GM12878 (cell line): ENCODE measurements at regions not wholly inside any gene's neighbourhood (a gene's known extent, or its start where the extent isn't known, plus 50 kb on each side); places are given as distances from the start of the nearest gene placed in this dataset.

Experiments
- CHD1 ChIP-seq: IDR thresholded peaks from 2 replicates; pipeline ENCODE4 v1.6.1; 2012; ENCODE audit warnings: low read depth, low read length, improper control_type of control experiment
- EP300 ChIP-seq, 2 experiments: fragments of 150-350 bp in 1 of 2; IDR thresholded peaks; 2 replicates each; pipeline ENCODE4 v1.6.1; 2011 to 2012; ENCODE audit warnings: low read depth in 2 of 2, low read length in 2 of 2, borderline replicate concordance in 1 of 2, improper control_type of control experiment in 1 of 2, inconsistent platforms in 1 of 2; ENCODE audit not compliant: control insufficient read depth in 1 of 2
- EZH2 ChIP-seq: IDR thresholded peaks from 2 replicates; pipeline ENCODE4 v1.6.1; 2012; ENCODE audit warnings: low read depth, mild to moderate bottlenecking, control low read depth, inconsistent platforms, low read length, borderline replicate concordance; ENCODE audit not compliant: control insufficient read depth
- FOS ChIP-seq: IDR thresholded peaks from 3 replicates; pipeline ENCODE4 v1.6.1; 2011; ENCODE audit warnings: borderline replicate concordance; ENCODE audit not compliant: insufficient read length; ENCODE audit errors: extremely low read depth
- MTA3 ChIP-seq: IDR thresholded peaks from 2 replicates; pipeline ENCODE4 v1.6.1; 2012; ENCODE audit warnings: low read length, inconsistent platforms, borderline replicate concordance
- MYC ChIP-seq: IDR thresholded peaks from 2 replicates; pipeline ENCODE4 v1.6.1; 2011; ENCODE audit warnings: mild to moderate bottlenecking, low read length, moderate library complexity, inconsistent platforms; ENCODE audit not compliant: insufficient read depth, insufficient replicate concordance, insufficient read length, severe bottlenecking
- SP1 ChIP-seq: IDR thresholded peaks from one replicate; pipeline ENCODE4 v1.6.1; 2011; ENCODE audit warnings: low read depth, low read length
- YY1 ChIP-seq: IDR thresholded peaks from 2 replicates; pipeline ENCODE4 v1.6.1; 2011; ENCODE audit warnings: low read depth, mild to moderate bottlenecking, low read length
- TF ChIP-seq, protein P1 (sequence below), 3 experiments: IDR thresholded peaks in 2 of 3; conservative IDR thresholded peaks in 1 of 3; 2 replicates each; pipeline ENCODE4 v1.5.1; 2011; ENCODE audit warnings: low read depth in 3 of 3, low read length in 3 of 3, mild to moderate bottlenecking in 3 of 3, control low read depth in 2 of 3, moderate library complexity in 2 of 3, inconsistent platforms in 1 of 3, mixed read lengths in 1 of 3; ENCODE audit not compliant: control insufficient read depth in 2 of 3, insufficient read depth in 1 of 3; ENCODE audit errors: extremely low read depth in 1 of 3

DNA sequence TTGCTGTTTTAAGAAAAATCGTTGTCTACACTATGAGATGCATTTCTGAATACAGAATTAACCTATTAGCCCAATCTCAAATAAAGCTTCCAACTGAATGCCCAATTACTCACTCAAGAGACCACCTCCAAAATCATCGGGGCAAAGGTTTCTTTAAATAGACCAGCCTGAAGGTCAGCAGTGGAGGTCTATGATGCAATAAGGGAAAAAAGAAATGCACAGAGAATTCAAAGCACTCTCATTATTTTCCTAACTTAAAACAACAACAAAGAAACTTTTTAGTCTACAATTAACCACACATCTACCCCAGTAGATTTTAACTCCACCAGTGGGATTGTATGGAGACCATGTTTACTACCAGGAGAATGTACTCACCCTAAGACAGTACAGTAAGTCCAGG is 657.7 kb upstream of the CCDC54 start:
- TF ChIP-seq YY1 (no peak), FOS (no peak), MYC (no peak), EZH2 (no peak), CHD1 (no peak), EP300 (IDR thresholded peaks at IDR 0.05; ENCODE audit: borderline replicate concordance in 1 of 2, control insufficient read depth in 1 of 2, low read depth in 2 of 2, low read length in 2 of 2) (no peak), SP1 (no peak), MTA3 (no peak)
- TF ChIP-seq, protein P1, sequence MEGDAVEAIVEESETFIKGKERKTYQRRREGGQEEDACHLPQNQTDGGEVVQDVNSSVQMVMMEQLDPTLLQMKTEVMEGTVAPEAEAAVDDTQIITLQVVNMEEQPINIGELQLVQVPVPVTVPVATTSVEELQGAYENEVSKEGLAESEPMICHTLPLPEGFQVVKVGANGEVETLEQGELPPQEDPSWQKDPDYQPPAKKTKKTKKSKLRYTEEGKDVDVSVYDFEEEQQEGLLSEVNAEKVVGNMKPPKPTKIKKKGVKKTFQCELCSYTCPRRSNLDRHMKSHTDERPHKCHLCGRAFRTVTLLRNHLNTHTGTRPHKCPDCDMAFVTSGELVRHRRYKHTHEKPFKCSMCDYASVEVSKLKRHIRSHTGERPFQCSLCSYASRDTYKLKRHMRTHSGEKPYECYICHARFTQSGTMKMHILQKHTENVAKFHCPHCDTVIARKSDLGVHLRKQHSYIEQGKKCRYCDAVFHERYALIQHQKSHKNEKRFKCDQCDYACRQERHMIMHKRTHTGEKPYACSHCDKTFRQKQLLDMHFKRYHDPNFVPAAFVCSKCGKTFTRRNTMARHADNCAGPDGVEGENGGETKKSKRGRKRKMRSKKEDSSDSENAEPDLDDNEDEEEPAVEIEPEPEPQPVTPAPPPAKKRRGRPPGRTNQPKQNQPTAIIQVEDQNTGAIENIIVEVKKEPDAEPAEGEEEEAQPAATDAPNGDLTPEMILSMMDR (IDR thresholded peaks at IDR 0.05 in 2 of 3, conservative IDR thresholded peaks at IDR 0.05 in 1 of 3; ENCODE audit: control insufficient read depth in 2 of 3, extremely low read depth in 1 of 3, insufficient read depth in 1 of 3, low read depth in 3 of 3, low read length in 3 of 3) = no peak
